GM12891 (cell line): ENCODE measurements at regions not wholly inside any gene's neighbourhood (a gene's known extent, or its start where the extent isn't known, plus 50 kb on each side); places are given as distances from the start of the nearest gene placed in this dataset.

Experiments used
- PAX5 ChIP-seq: IDR thresholded peaks from 2 replicates; pipeline ENCODE4 v1.6.1; 2011; ENCODE audit warnings: low read length, moderate library complexity, mild to moderate bottlenecking; ENCODE audit not compliant: insufficient read depth, severe bottlenecking
- POLR2A ChIP-seq: IDR thresholded peaks from 2 replicates; pipeline ENCODE4 v1.6.1; 2011; ENCODE audit warnings: low read depth, low read length, control low read depth
- POLR2AphosphoS5 ChIP-seq: IDR thresholded peaks from 2 replicates; pipeline ENCODE4 v1.6.1; 2011; ENCODE audit warnings: low read depth, low read length, control low read depth
- TAF1 ChIP-seq: IDR thresholded peaks from 2 replicates; pipeline ENCODE4 v1.6.1; 2011; ENCODE audit warnings: low read depth, low read length, control low read depth

- TF ChIP-seq POLR2A (no peak), TAF1 (no peak), POLR2AphosphoS5 (no peak), PAX5 (no peak)
Observed at GRCh38 chr7:98511175-98511574, 105.9 kb upstream of the NPTX2 start.
